ENCODE measurements at regions not wholly inside any gene's neighbourhood (a gene's known extent, or its start where the extent isn't known, plus 50 kb on each side); places are given as distances from the start of the nearest gene placed in this dataset.

GRCh38 chr7:91343420-91343960 lies 79.3 kb downstream of the FZD1 start:
- DNase-seq (ENCODE audit: insufficient read length) (no peak), FAIRE-seq (no peak)
- TF ChIP-seq TAF1 (IDR thresholded peaks at IDR 0.05; ENCODE audit: borderline replicate concordance, low read depth, low read length) = no peak
- no peak for TF ChIP-seq POLR2AphosphoS5 (IDR thresholded peaks at IDR 0.05; ENCODE audit: low read depth, low read length)
- no peak for TF ChIP-seq POLR2A (IDR thresholded peaks at IDR 0.05; ENCODE audit: low read depth, low read length)

- TF ChIP-seq POLR2AphosphoS5 (IDR thresholded peaks at IDR 0.05; ENCODE audit: low read depth, low read length) (no peak), TAF1 (IDR thresholded peaks at IDR 0.05; ENCODE audit: borderline replicate concordance, low read depth, low read length) (no peak), POLR2A (IDR thresholded peaks at IDR 0.05; ENCODE audit: low read depth, low read length) (no peak)
- DNase-seq (ENCODE audit: insufficient read length) (no peak), FAIRE-seq (no peak)
These were observed 79.9 kb downstream of the FZD1 start for GRCh38 chr7:91343996-91344629.

- no peak for TF ChIP-seq TAF1 (IDR thresholded peaks at IDR 0.05; ENCODE audit: borderline replicate concordance, low read depth, low read length)
- TF ChIP-seq POLR2AphosphoS5 (IDR thresholded peaks at IDR 0.05; ENCODE audit: low read depth, low read length) = no peak
- no peak for TF ChIP-seq POLR2A (IDR thresholded peaks at IDR 0.05; ENCODE audit: low read depth, low read length)
- DNase-seq (ENCODE audit: insufficient read length) = no peak
- no peak for FAIRE-seq
These were observed 80.7 kb downstream of the FZD1 start for GRCh38 chr7:91344911-91345310.

- no peak for FAIRE-seq
- no peak for DNase-seq (ENCODE audit: insufficient read length)
These were observed 81.2 kb downstream of the FZD1 start for GRCh38 chr7:91345449-91345848.

GRCh38 chr7:91346426-91346825 lies 82.2 kb downstream of the FZD1 start:
- no peak for DNase-seq (ENCODE audit: insufficient read length)
- FAIRE-seq = no peak
- TF ChIP-seq POLR2A (IDR thresholded peaks at IDR 0.05; ENCODE audit: low read depth, low read length) (no peak), POLR2AphosphoS5 (IDR thresholded peaks at IDR 0.05; ENCODE audit: low read depth, low read length) (no peak), TAF1 (IDR thresholded peaks at IDR 0.05; ENCODE audit: borderline replicate concordance, low read depth, low read length) (no peak)

More at GRCh38 chr7:91345449-91345848, 81.2 kb downstream of the FZD1 start:
- TF ChIP-seq POLR2A (IDR thresholded peaks at IDR 0.05; ENCODE audit: low read depth, low read length) (no peak), POLR2AphosphoS5 (IDR thresholded peaks at IDR 0.05; ENCODE audit: low read depth, low read length) (no peak), TAF1 (IDR thresholded peaks at IDR 0.05; ENCODE audit: borderline replicate concordance, low read depth, low read length) (no peak)

GRCh38 chr7:91347290-91347689 lies 83.1 kb downstream of the FZD1 start:
- DNase-seq (ENCODE audit: insufficient read length) = no peak
- TF ChIP-seq TAF1 (IDR thresholded peaks at IDR 0.05; ENCODE audit: borderline replicate concordance, low read depth, low read length) = no peak
- TF ChIP-seq POLR2AphosphoS5 (IDR thresholded peaks at IDR 0.05; ENCODE audit: low read depth, low read length) = no peak
- no peak for TF ChIP-seq POLR2A (IDR thresholded peaks at IDR 0.05; ENCODE audit: low read depth, low read length)
- FAIRE-seq = no peak

- TF ChIP-seq TAF1 (IDR thresholded peaks at IDR 0.05; ENCODE audit: borderline replicate concordance, low read depth, low read length) (no peak), POLR2A (IDR thresholded peaks at IDR 0.05; ENCODE audit: low read depth, low read length) (no peak), POLR2AphosphoS5 (IDR thresholded peaks at IDR 0.05; ENCODE audit: low read depth, low read length) (no peak)
- no peak for FAIRE-seq
- DNase-seq (ENCODE audit: insufficient read length) = no peak
These were observed 84.5 kb downstream of the FZD1 start for GRCh38 chr7:91348711-91349110.

- DNase-seq (ENCODE audit: insufficient read length) (no peak), FAIRE-seq (no peak)
- TF ChIP-seq TAF1 (IDR thresholded peaks at IDR 0.05; ENCODE audit: borderline replicate concordance, low read depth, low read length) (no peak), POLR2AphosphoS5 (IDR thresholded peaks at IDR 0.05; ENCODE audit: low read depth, low read length) (no peak), POLR2A (IDR thresholded peaks at IDR 0.05; ENCODE audit: low read depth, low read length) (no peak)
These were observed 87.1 kb downstream of the FZD1 start for GRCh38 chr7:91351374-91351773.

- no peak for TF ChIP-seq TAF1 (IDR thresholded peaks at IDR 0.05; ENCODE audit: borderline replicate concordance, low read depth, low read length)
- no peak for TF ChIP-seq POLR2A (IDR thresholded peaks at IDR 0.05; ENCODE audit: low read depth, low read length)
- no peak for TF ChIP-seq POLR2AphosphoS5 (IDR thresholded peaks at IDR 0.05; ENCODE audit: low read depth, low read length)
- FAIRE-seq (no peak), DNase-seq (ENCODE audit: insufficient read length) (no peak)
These were observed 87.9 kb downstream of the FZD1 start for GRCh38 chr7:91352091-91352490.

- TF ChIP-seq POLR2AphosphoS5 (IDR thresholded peaks at IDR 0.05; ENCODE audit: low read depth, low read length) (no peak), TAF1 (IDR thresholded peaks at IDR 0.05; ENCODE audit: borderline replicate concordance, low read depth, low read length) (no peak), POLR2A (IDR thresholded peaks at IDR 0.05; ENCODE audit: low read depth, low read length) (no peak)
- DNase-seq (ENCODE audit: insufficient read length) (no peak), FAIRE-seq (no peak)
These were observed 89.6 kb downstream of the FZD1 start for GRCh38 chr7:91353848-91354247.

GRCh38 chr7:91355695-91356435 lies 91.6 kb downstream of the FZD1 start:
- no peak for DNase-seq (ENCODE audit: insufficient read length)
- TF ChIP-seq POLR2A (IDR thresholded peaks at IDR 0.05; ENCODE audit: low read depth, low read length) (no peak), POLR2AphosphoS5 (IDR thresholded peaks at IDR 0.05; ENCODE audit: low read depth, low read length) (no peak), TAF1 (IDR thresholded peaks at IDR 0.05; ENCODE audit: borderline replicate concordance, low read depth, low read length) (no peak)
- no peak for FAIRE-seq

- TF ChIP-seq TAF1 (IDR thresholded peaks at IDR 0.05; ENCODE audit: borderline replicate concordance, low read depth, low read length) (no peak), POLR2A (IDR thresholded peaks at IDR 0.05; ENCODE audit: low read depth, low read length) (no peak), POLR2AphosphoS5 (IDR thresholded peaks at IDR 0.05; ENCODE audit: low read depth, low read length) (no peak)
- DNase-seq (ENCODE audit: insufficient read length) = no peak
- FAIRE-seq = no peak
These were observed 92.7 kb downstream of the FZD1 start for GRCh38 chr7:91356915-91357314.

Measured in GM12892 (cell line).